K562 (cell line): ENCODE measurements at regions not wholly inside any gene's neighbourhood (a gene's known extent, or its start where the extent isn't known, plus 50 kb on each side); places are given as distances from the start of the nearest gene placed in this dataset.

Experiments used
- ATAC-seq: fragments of 200-7000 bp; cut with Tn5 transposase; 3 replicates; pipeline ENCODE4 v1.9.1; 2020; ENCODE audit warnings: moderate library complexity
- BruUV-seq: library from RNA; stranded (reverse); fragments of 400-500 nt; replicated peaks from 2 replicates; lab custom pipeline; 2021; lab: Mats Ljungman, UMichigan
- CTCF ChIA-PET: fragments of 300-600 bp; formaldehyde crosslinking; extraction: SDS; loops from one replicate; lab custom pipeline; 2021; ENCODE audit warnings: low intra/inter-chr PET ratio; lab: Yijun Ruan, JAX
- POLR2A ChIA-PET: fragments of 300-600, 350-650 bp; sonication (Branson Sonifier 250); formaldehyde crosslinking; extraction: SDS; loops from one replicate; lab custom pipeline; 2021; ENCODE audit warnings: antibody characterized with exemption, inconsistent platforms; lab: Yijun Ruan, JAX
- DNase-seq, 4 experiments: peaks; one replicate each; pipeline versions ENCODE4 v3.0.0 to v3.0.0-alpha.2; 2011 to 2018; ENCODE audit warnings: low spot score in 3 of 4, mixed read lengths in 3 of 4; ENCODE audit errors: extremely low read depth in 1 of 4
- FAIRE-seq: peaks from 2 replicates; lab custom pipeline; 2011; peaks lifted over from hg19 to GRCh38; lab: Jason Lieb, UNC
- H2AFZ ChIP-seq: 2 replicates; pipeline ENCODE4 v1.6.0; 2011; ENCODE audit warnings: low read depth, low read length, control low read depth, inconsistent platforms
- H3K27ac ChIP-seq: fragments of 200-600 bp; 3 replicates; pipeline ENCODE4 v1.8.0; 2011; ENCODE audit warnings: low read depth, mild to moderate bottlenecking, control low read depth, inconsistent platforms, low read length, moderate library complexity, mixed read lengths; ENCODE audit errors: extremely low read depth
- H3K27me3 ChIP-seq, 2 experiments: fragments of 300-600 bp in 1 of 2; 2 replicates in 1 of 2; 3 replicates in 1 of 2; pipeline versions ENCODE4 v1.6.0 to v1.8.0; 2011; ENCODE audit warnings: inconsistent platforms in 2 of 2, low read length in 2 of 2, mild to moderate bottlenecking in 1 of 2, mixed read lengths in 1 of 2, moderate library complexity in 1 of 2; ENCODE audit not compliant: control insufficient read depth in 2 of 2, insufficient read depth in 2 of 2
- H3K36me3 ChIP-seq: fragments of 300-600 bp; 3 replicates; pipeline ENCODE4 v1.8.0; 2011; ENCODE audit warnings: mild to moderate bottlenecking, low read length, inconsistent platforms; ENCODE audit not compliant: control insufficient read depth, insufficient read depth
- H3K4me1 ChIP-seq, 2 experiments: fragments of 200-600 bp in 1 of 2; replicated peaks in 1 of 2; 2 replicates in 1 of 2; 3 replicates in 1 of 2; pipeline versions ENCODE4 v1.5.1 to v1.8.0; 2011; ENCODE audit warnings: inconsistent platforms in 2 of 2, low read length in 2 of 2, mild to moderate bottlenecking in 1 of 2, mixed read lengths in 1 of 2, moderate library complexity in 1 of 2; ENCODE audit not compliant: control insufficient read depth in 2 of 2, insufficient read depth in 2 of 2
- H3K4me2 ChIP-seq: 2 replicates; pipeline ENCODE4 v1.6.1; 2011; ENCODE audit warnings: low read length, control low read depth, inconsistent platforms, mixed read lengths; ENCODE audit not compliant: insufficient read depth
- H3K4me3 ChIP-seq: fragments of 200-600 bp; sonication (generic), shearing (Covaris generic); 2 replicates; pipeline ENCODE4 v1.5.1; 2016; ENCODE audit warnings: control low read depth, inconsistent platforms
- H3K79me2 ChIP-seq: fragments of 200-600 bp; 3 replicates; pipeline ENCODE4 v1.8.0; 2011; ENCODE audit warnings: low read length, inconsistent platforms; ENCODE audit not compliant: control insufficient read depth, insufficient read depth
- H3K9ac ChIP-seq, 2 experiments: 2 replicates each; pipeline versions ENCODE4 v1.6.0 to v1.6.1; 2011; ENCODE audit warnings: low read depth in 2 of 2, low read length in 2 of 2, control low read depth in 1 of 2, inconsistent platforms in 1 of 2, mild to moderate bottlenecking in 1 of 2, mixed read lengths in 1 of 2; ENCODE audit not compliant: insufficient read depth in 1 of 2
- H3K9me1 ChIP-seq: one replicate; pipeline ENCODE4 v1.6.0; 2011; ENCODE audit warnings: inconsistent platforms, mild to moderate bottlenecking, low read length, moderate library complexity; ENCODE audit not compliant: control insufficient read depth, insufficient read depth
- H3K9me3 ChIP-seq: replicated peaks from 2 replicates; pipeline ENCODE4 v1.5.1; 2011; ENCODE audit warnings: low read depth, low read length, inconsistent platforms; ENCODE audit not compliant: control insufficient read depth, insufficient read depth
- H4K20me1 ChIP-seq: replicated peaks from 2 replicates; pipeline ENCODE4 v1.6.1; 2011; ENCODE audit warnings: low read length, inconsistent platforms, mixed read lengths; ENCODE audit not compliant: control insufficient read depth, insufficient read depth
- FOSL1 ChIP-seq: fragments of 200-800 bp; sonication (Bioruptor generic); conservative IDR thresholded peaks from 2 replicates; pipeline ENCODE4 v1.6.1; 2016; ENCODE audit warnings: missing genetic modification characterization, missing compliant biosample characterization
- POLR2AphosphoS5 ChIP-seq: IDR thresholded peaks from 2 replicates; pipeline ENCODE4 v1.6.1; 2011; ENCODE audit warnings: mild to moderate bottlenecking, low read depth, low read length, moderate library complexity; ENCODE audit not compliant: control insufficient read depth, insufficient read depth
- TSC22D4 ChIP-seq: fragments of 450-650 bp; IDR thresholded peaks from 2 replicates; pipeline ENCODE4 v1.6.1; 2016; ENCODE audit warnings: missing genetic modification characterization, missing biosample characterization, control low read depth
- WGBS: fragments of 100-300 bp; shearing (Covaris generic); methylation state at CpG from one replicate; pipeline ENCODE4 v1.1.6; 2016; ENCODE audit warnings: low coverage, mixed read lengths; ENCODE audit not compliant: insufficient coverage; ENCODE audit errors: missing lambda C conversion rate; 5-methylcytosine and 5-hydroxymethylcytosine counted together
- in situ Hi-C: fragments of 300-500 bp; cut with MboI; formaldehyde crosslinking; loops from 4 replicates; pipeline ENCODE4 v1.15.0; 2018; ENCODE audit warnings: inconsistent platforms, mixed read lengths
- intact Hi-C: fragments of 100-400 bp; cut with micrococcal nuclease; formaldehyde crosslinking; loops from 2 replicates; pipeline ENCODE4 v1.14.2; 2022
- TF ChIP-seq, protein P1 (sequence below): fragments of 250-450 bp; sonication (Bioruptor Pico); IDR thresholded peaks from 2 replicates; pipeline ENCODE4 v1.5.0; 2022; ENCODE audit warnings: mild to moderate bottlenecking
- TF ChIP-seq, protein P2 (sequence below), 2 experiments: fragments of 450-650 bp; IDR thresholded peaks; 2 replicates each; pipeline ENCODE4 v1.6.1; 2018; ENCODE audit warnings: mild to moderate bottlenecking in 2 of 2, low read depth in 1 of 2; ENCODE audit not compliant: partially characterized antibody in 2 of 2

DNA sequence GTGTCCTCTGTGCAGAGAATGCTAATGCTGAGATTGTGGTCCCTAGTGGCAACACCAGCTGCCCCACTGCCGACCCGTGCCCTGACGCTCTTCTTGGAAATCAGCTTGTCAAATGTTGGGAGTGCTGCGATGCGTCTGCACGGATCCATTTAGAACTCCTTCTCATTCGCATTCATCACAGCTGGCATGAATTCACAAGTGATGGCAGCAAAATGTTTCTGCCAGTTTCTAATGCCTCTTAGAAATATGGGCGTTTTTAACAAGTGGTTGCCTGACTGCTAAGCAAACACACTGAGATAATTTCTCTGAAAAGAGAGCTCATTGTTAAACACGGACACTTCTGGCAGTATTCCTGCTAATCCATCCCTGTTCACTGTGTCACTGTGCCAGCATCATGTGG, 131.9 kb upstream of the KCNJ6 start:
- POLR2A ChIA-PET = interaction anchor here (1.0 kb wide), 1 partner anchor 53 kb away, joined by 4 read pairs; no protein-coding TSS in a partner anchor
- H3K27ac ChIP-seq = no peak overlapping the region

DNA sequence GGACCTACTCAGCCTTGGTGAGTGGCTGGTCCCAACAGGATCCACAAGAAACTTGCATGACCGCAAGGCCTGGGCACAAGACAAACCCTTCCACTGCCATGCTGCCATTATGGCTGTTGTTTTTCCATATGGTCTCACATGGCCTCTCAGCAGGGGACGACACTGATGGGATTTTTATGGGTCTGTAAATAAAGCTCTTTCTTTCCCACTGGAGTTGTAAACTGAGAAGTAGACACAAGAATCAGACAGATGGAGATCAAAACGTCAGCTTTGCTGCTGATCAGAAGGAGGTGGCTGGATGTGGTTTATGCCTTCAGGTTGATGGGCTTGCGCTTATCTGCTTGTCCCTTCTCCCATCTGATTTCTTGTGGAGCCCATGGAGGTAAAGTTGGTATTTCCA, 138.1 kb upstream of the KCNJ6 start:
- Histone ChIP-seq H3K9me1 (no peaks in the 10 kb centered on the region), H3K4me1 (no peaks in the 10 kb centered on the region), H3K4me2 (no peak overlapping the region), H3K27me3 (no peaks in the 10 kb centered on the region), H3K9ac (no peak overlapping the region), H3K4me3 (no peak overlapping the region), H4K20me1 (0 out of 2 replicates have a peak, but pooled peaks cover 3% of the 10 kb centered on the region), H3K36me3 (peaks cover 6% of the 10 kb centered on the region), H3K9me3 (no peaks in the 10 kb centered on the region), H2AFZ (no peak overlapping the region), H3K79me2 (no peaks in the 10 kb centered on the region), H3K27ac (no peak overlapping the region)
- intact Hi-C loops = no loop called here
- TF ChIP-seq, protein P1, sequence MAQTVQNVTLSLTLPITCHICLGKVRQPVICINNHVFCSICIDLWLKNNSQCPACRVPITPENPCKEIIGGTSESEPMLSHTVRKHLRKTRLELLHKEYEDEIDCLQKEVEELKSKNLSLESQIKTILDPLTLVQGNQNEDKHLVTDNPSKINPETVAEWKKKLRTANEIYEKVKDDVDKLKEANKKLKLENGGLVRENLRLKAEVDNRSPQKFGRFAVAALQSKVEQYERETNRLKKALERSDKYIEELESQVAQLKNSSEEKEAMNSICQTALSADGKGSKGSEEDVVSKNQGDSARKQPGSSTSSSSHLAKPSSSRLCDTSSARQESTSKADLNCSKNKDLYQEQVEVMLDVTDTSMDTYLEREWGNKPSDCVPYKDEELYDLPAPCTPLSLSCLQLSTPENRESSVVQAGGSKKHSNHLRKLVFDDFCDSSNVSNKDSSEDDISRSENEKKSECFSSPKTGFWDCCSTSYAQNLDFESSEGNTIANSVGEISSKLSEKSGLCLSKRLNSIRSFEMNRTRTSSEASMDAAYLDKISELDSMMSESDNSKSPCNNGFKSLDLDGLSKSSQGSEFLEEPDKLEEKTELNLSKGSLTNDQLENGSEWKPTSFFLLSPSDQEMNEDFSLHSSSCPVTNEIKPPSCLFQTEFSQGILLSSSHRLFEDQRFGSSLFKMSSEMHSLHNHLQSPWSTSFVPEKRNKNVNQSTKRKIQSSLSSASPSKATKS (CRISPR knock-in tag) = no peak
- no peak for TF ChIP-seq FOSL1 (tag)
- TF ChIP-seq, protein P2, sequence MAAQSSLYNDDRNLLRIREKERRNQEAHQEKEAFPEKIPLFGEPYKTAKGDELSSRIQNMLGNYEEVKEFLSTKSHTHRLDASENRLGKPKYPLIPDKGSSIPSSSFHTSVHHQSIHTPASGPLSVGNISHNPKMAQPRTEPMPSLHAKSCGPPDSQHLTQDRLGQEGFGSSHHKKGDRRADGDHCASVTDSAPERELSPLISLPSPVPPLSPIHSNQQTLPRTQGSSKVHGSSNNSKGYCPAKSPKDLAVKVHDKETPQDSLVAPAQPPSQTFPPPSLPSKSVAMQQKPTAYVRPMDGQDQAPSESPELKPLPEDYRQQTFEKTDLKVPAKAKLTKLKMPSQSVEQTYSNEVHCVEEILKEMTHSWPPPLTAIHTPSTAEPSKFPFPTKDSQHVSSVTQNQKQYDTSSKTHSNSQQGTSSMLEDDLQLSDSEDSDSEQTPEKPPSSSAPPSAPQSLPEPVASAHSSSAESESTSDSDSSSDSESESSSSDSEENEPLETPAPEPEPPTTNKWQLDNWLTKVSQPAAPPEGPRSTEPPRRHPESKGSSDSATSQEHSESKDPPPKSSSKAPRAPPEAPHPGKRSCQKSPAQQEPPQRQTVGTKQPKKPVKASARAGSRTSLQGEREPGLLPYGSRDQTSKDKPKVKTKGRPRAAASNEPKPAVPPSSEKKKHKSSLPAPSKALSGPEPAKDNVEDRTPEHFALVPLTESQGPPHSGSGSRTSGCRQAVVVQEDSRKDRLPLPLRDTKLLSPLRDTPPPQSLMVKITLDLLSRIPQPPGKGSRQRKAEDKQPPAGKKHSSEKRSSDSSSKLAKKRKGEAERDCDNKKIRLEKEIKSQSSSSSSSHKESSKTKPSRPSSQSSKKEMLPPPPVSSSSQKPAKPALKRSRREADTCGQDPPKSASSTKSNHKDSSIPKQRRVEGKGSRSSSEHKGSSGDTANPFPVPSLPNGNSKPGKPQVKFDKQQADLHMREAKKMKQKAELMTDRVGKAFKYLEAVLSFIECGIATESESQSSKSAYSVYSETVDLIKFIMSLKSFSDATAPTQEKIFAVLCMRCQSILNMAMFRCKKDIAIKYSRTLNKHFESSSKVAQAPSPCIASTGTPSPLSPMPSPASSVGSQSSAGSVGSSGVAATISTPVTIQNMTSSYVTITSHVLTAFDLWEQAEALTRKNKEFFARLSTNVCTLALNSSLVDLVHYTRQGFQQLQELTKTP (IDR thresholded peaks at IDR 0.05; ENCODE audit: low read depth in 1 of 2, partially characterized antibody in 2 of 2) = no peak
- in situ Hi-C loops = no loop called here
- no peak for FAIRE-seq
- no TSS peak for BruUV-seq
- no peak for ATAC-seq
- 71% methylated on average over 4 of the region's 4 CpGs for WGBS
- CTCF ChIA-PET = no interaction called here
- DNase-seq = no peak
- POLR2A ChIA-PET = interaction anchor here (1.6 kb wide), 1 partner anchor 67 kb away, joined by 4 read pairs; no protein-coding TSS in a partner anchor

More for the DNA sequence above, 131.9 kb upstream of the KCNJ6 start:
- Histone ChIP-seq H3K4me3 (no peak overlapping the region), H3K9me1 (no peaks in the 10 kb centered on the region), H3K36me3 (peaks cover 6% of the 10 kb centered on the region; the same call in 2 of the 3 replicates), H4K20me1 (0 out of 2 replicates have a peak, but pooled peaks cover 2% of the 10 kb centered on the region), H3K9me3 (no peaks in the 10 kb centered on the region), H3K9ac (no peak overlapping the region), H3K79me2 (no peaks in the 10 kb centered on the region), H2AFZ (no peak overlapping the region), H3K4me1 (no peaks in the 10 kb centered on the region), H3K27me3 (no peaks in the 10 kb centered on the region), H3K4me2 (no peak overlapping the region)
- intact Hi-C loops (no loop called here), in situ Hi-C loops (no loop called here)
- CTCF ChIA-PET = interaction anchor here (0.5 kb wide), 1 partner anchor 882 kb away, joined by 3 read pairs; no protein-coding TSS in a partner anchor
- TF ChIP-seq POLR2AphosphoS5 (no peak), TSC22D4 (no peak)
- WGBS = 73% methylated on average over 9 of the region's 9 CpGs
- ATAC-seq = no peak
- no peak for DNase-seq
- no TSS peak for BruUV-seq
- no peak for FAIRE-seq
